ENCODE measurements at regions not wholly inside any gene's neighbourhood (a gene's known extent, or its start where the extent isn't known, plus 50 kb on each side); places are given as distances from the start of the nearest gene placed in this dataset.

GRCh38 chr10:78966844-78967488, 101.8 kb upstream of the ZMIZ1 start:
- CTCF ChIA-PET = no interaction called here
- intact Hi-C loops (cut with micrococcal nuclease) = no loop called here
- POLR2A ChIA-PET (ENCODE audit: unreplicated experiment) = no interaction called here

DNA sequence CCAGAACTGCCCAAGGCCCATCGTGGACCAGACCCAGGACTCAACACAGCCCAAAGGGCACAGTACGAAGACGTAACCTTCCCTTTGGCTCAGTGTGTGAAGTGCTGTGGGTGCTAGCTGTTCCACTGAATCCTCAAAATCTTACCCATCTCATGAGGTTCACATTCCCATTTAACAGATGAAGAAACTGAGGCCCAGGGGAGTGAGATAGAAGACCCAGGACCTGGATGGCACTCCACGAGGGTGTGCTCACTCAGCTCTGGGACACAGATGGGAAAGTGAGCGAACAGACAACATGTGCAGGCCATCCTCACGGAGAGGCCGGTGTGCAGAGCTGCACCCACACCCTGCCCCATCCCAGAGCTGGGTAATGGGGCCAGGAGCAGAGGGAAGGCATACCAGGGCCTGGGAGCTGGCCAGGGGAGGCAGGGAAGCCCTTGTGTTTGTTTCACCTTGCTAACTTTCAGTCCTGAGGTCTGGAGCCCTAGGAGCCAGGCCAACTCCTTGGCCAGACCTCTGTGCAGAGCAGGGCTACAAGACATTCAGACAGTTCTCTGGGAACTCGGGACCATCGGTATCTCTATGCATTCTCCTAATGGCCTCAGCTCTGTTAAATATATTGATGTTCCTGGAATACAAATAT, 100.3 kb upstream of the ZMIZ1 start:
- H3K4me2 ChIP-seq (ENCODE audit: low read length) = no peak overlapping the region
- intact Hi-C loops (cut with micrococcal nuclease) = no loop called here
- H3K9me3 ChIP-seq (ENCODE audit: low read length) = no peaks in the 10 kb centered on the region
- H3K79me2 ChIP-seq (ENCODE audit: low read length) = no peaks in the 10 kb centered on the region
- no peak overlapping the region for H3K4me3 ChIP-seq (ENCODE audit: low read length)
- no peaks in the 10 kb centered on the region for H3K27me3 ChIP-seq (ENCODE audit: low read length)
- H2AFZ ChIP-seq (ENCODE audit: low read length) = no peak overlapping the region
- no peaks in the 10 kb centered on the region for H3K9me2 ChIP-seq (replicated peaks; ENCODE audit: low read length)
- no peaks in the 10 kb centered on the region for H4K20me1 ChIP-seq (ENCODE audit: low read length)
- ATAC-seq (no peak), DNase-seq (no peak)
- H3K36me3 ChIP-seq (ENCODE audit: low read depth, low read length) = no peaks in the 10 kb centered on the region
- no peaks in the 10 kb centered on the region for H3F3A ChIP-seq (ENCODE audit: low read length, unreplicated experiment)
- CTCF ChIA-PET = no interaction called here
- no TSS peak for BruUV-seq (replicated peaks)
- H3K9ac ChIP-seq (ENCODE audit: low read length) = no peak overlapping the region
- TF ChIP-seq CTCF (conservative IDR thresholded peaks at IDR 0.05; ENCODE audit: low read depth, low read length) = no peak
- no peak for TF ChIP-seq EZH2 (IDR thresholded peaks at IDR 0.05; ENCODE audit: low read length, unreplicated experiment)
- no peak for TF ChIP-seq EZH2phosphoT487 (IDR thresholded peaks at IDR 0.05; ENCODE audit: borderline replicate concordance, low read length)
- peaks cover 41% of the 10 kb centered on the region for H3K4me1 ChIP-seq (ENCODE audit: insufficient read depth, low read length)
- POLR2A ChIA-PET (ENCODE audit: unreplicated experiment) = no interaction called here
- H3K27ac ChIP-seq (ENCODE audit: low read length) = no peak overlapping the region

More at GRCh38 chr10:78966844-78967488, 101.8 kb upstream of the ZMIZ1 start:
- TF ChIP-seq CTCF (conservative IDR thresholded peaks at IDR 0.05; ENCODE audit: low read depth, low read length) = no peak
- TF ChIP-seq EZH2 (IDR thresholded peaks at IDR 0.05; ENCODE audit: low read length, unreplicated experiment) = no peak
- no peak for TF ChIP-seq EZH2phosphoT487 (IDR thresholded peaks at IDR 0.05; ENCODE audit: borderline replicate concordance, low read length)
- Histone ChIP-seq H4K20me1 (ENCODE audit: low read length) (no peaks in the 10 kb centered on the region), H2AFZ (ENCODE audit: low read length) (no peak overlapping the region), H3K9me2 (replicated peaks; ENCODE audit: low read length) (no peaks in the 10 kb centered on the region), H3K4me2 (ENCODE audit: low read length) (no peak overlapping the region), H3K27ac (ENCODE audit: low read length) (no peak overlapping the region), H3K9me3 (ENCODE audit: low read length) (no peaks in the 10 kb centered on the region), H3K79me2 (ENCODE audit: low read length) (no peaks in the 10 kb centered on the region), H3F3A (ENCODE audit: low read length, unreplicated experiment) (no peaks in the 10 kb centered on the region), H3K27me3 (ENCODE audit: low read length) (no peaks in the 10 kb centered on the region), H3K36me3 (ENCODE audit: low read depth, low read length) (no peaks in the 10 kb centered on the region), H3K4me3 (ENCODE audit: low read length) (no peak overlapping the region), H3K4me1 (ENCODE audit: insufficient read depth, low read length) (peaks cover 27% of the 10 kb centered on the region), H3K9ac (ENCODE audit: low read length) (no peak overlapping the region)
- BruUV-seq (replicated peaks) = no TSS peak
- ATAC-seq = no peak
- no peak for DNase-seq

DNA sequence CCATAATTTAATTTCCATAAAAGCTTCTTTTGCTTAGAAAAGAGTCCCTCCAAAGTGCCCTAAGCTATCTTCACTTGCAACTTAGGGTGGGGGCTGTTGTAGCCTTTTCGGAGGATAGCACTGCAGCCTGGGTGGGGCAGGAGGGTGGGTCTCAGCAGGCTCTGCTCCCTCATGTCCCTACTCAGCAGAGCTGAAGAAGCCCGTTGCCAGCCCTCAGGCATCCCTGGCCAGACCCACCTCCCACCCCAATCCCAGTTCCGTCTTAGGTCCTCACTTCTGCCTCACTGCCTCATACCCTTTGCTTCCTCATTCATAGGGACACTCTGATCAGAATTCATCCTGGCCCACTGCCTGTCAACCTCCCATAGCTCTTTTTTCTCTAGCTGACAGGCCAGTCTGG, 99.8 kb upstream of the ZMIZ1 start:
- no peak overlapping the region for H3K4me2 ChIP-seq (ENCODE audit: low read length)
- TF ChIP-seq EZH2 (IDR thresholded peaks at IDR 0.05; ENCODE audit: low read length, unreplicated experiment) (no peak), EZH2phosphoT487 (IDR thresholded peaks at IDR 0.05; ENCODE audit: borderline replicate concordance, low read length) (no peak), CTCF (conservative IDR thresholded peaks at IDR 0.05; ENCODE audit: low read depth, low read length) (no peak)
- H3K36me3 ChIP-seq (ENCODE audit: low read depth, low read length) = no peaks in the 10 kb centered on the region
- H4K20me1 ChIP-seq (ENCODE audit: low read length) = no peaks in the 10 kb centered on the region
- H3K9ac ChIP-seq (ENCODE audit: low read length) = no peak overlapping the region
- H3F3A ChIP-seq (ENCODE audit: low read length, unreplicated experiment) = no peaks in the 10 kb centered on the region
- no TSS peak for BruUV-seq (replicated peaks)
- H3K4me3 ChIP-seq (ENCODE audit: low read length) = no peak overlapping the region
- H3K4me1 ChIP-seq (ENCODE audit: insufficient read depth, low read length) = peaks cover 41% of the 10 kb centered on the region
- no peak for ATAC-seq
- intact Hi-C loops (cut with micrococcal nuclease) = no loop called here
- DNase-seq = no peak
- no peaks in the 10 kb centered on the region for H3K27me3 ChIP-seq (ENCODE audit: low read length)
- no peaks in the 10 kb centered on the region for H3K9me3 ChIP-seq (ENCODE audit: low read length)
- H2AFZ ChIP-seq (ENCODE audit: low read length) = no peak overlapping the region
- no peaks in the 10 kb centered on the region for H3K9me2 ChIP-seq (replicated peaks; ENCODE audit: low read length)
- CTCF ChIA-PET = no interaction called here
- POLR2A ChIA-PET (ENCODE audit: unreplicated experiment) = interaction anchor here (0.6 kb wide), 1 partner anchor 101 kb away, joined by 3 read pairs; no protein-coding TSS in a partner anchor
- H3K79me2 ChIP-seq (ENCODE audit: low read length) = no peaks in the 10 kb centered on the region
- H3K27ac ChIP-seq (ENCODE audit: low read length) = no peak overlapping the region

Measured in PC-3 (cell line).